ENCODE measurements at regions not wholly inside any gene's neighbourhood (a gene's known extent, or its start where the extent isn't known, plus 50 kb on each side); places are given as distances from the start of the nearest gene placed in this dataset.
A peak's percentile ranks its signal among the peaks of the same experiment; 100 is the strongest.
"Not testable (repeated sequence)": the region's sequence is repeated elsewhere in the genome, so short reads cannot be mapped to it uniquely, and the experiment has no call there.

DNA sequence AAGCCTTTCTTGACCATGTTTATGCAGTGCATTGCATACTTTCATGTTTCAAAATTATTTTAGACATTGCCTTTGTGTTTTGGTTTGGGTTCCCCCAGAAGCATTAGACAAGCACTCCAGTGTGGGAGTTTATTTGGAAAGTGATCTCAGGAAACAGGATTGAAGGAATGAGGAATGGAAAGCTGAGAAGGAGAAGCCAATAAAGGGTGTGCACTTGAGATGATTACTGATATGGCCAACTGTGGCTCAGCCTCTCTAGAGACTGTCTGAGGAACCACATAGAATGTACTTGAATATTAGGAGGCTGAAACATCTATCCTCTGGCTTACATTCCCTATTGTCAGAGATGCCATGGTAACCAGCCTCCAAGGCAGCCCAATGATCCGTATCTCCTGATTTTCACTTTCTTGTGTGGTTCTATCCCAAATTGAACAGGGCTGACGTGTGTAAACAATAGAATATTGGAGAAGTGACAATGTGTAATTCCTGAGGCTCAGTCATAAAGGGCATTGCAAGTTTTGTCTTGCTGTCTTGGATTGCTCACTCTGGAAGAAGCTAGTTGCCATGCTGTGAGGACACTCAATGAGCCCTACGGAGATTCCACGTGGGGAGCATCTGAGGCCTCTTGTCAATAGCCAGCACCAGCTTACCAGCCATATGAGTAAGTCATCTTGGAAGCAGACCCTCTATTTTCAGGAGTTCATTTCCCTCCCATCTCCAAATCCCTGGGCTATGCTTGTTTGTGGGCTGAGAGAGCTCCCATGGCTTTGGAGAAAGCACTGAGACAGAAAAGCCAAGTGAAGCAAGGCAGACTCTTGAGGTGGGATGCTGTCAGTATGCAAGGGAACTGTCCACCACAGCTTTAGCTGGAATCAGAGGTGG lies 84.7 kb downstream of the SCN11A start:
- DNase-seq (ENCODE audit: low read depth in 2 of 3, low spot score in 1 of 3) = no peak

DNA sequence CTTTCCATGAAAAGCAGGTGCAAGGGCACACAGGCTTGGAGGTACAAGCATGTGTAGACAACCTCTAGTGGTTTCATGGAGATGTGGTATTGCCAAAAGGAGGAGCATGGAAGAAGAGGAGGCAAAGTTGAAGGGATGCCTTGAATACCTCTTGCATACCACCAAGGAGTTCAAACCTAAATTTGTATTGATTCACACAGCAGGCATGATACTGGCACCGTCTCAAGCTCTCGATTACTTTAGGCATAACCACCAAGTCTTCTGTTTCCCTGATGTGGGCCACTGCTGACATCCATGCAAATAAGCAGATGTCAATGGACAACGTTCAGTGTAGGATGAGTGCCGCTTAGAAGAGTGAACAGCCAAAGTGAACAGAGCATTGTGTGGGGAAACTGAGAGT lies 87.1 kb downstream of the SCN11A start:
- DNase-seq (ENCODE audit: low read depth in 2 of 3, low spot score in 1 of 3) = no peak

GRCh38 chr3:38964204-38964603 lies 87.5 kb downstream of the SCN11A start:
- DNase-seq (ENCODE audit: low read depth in 2 of 3, low spot score in 1 of 3) = no peak

DNA sequence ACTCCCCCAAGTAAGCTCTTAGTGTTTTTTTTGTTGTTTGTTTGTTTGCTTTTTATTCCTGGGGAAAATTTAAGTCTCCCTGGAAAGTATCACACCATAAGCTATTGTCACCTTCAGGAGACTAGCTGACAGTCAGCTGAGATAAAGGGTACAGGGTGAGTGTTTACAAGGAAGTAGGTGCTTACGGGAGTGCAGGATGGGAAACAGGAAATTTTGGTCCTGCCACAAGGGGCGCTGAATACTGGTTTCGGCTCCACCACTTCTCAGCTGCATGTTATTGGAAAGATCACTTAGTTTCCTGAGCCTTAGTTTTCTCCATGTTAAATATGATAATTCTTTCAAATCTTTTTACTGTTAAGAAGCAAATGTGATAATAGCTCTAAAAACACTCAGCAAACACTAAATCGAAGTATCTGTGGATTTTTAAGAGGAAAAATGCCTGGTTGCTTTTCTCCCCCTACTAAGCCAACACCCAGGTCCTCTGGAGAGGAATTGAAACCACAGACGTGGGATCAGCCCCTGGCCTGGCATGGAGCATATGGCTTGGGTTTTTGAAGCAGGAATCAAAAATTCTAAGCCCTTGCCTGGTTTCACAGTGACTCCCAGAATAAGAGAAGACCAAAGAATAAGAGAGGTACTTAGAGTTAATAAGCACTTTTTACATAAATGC lies 90.7 kb downstream of the SCN11A start:
- DNase-seq (ENCODE audit: low read depth in 2 of 3, low spot score in 1 of 3) = peak in 1 of 3 donors; percentile 28

GRCh38 chr3:38960042-38960622 lies 91.6 kb downstream of the SCN11A start:
- DNase-seq (ENCODE audit: low read depth in 2 of 3, low spot score in 1 of 3) = no peak

DNA sequence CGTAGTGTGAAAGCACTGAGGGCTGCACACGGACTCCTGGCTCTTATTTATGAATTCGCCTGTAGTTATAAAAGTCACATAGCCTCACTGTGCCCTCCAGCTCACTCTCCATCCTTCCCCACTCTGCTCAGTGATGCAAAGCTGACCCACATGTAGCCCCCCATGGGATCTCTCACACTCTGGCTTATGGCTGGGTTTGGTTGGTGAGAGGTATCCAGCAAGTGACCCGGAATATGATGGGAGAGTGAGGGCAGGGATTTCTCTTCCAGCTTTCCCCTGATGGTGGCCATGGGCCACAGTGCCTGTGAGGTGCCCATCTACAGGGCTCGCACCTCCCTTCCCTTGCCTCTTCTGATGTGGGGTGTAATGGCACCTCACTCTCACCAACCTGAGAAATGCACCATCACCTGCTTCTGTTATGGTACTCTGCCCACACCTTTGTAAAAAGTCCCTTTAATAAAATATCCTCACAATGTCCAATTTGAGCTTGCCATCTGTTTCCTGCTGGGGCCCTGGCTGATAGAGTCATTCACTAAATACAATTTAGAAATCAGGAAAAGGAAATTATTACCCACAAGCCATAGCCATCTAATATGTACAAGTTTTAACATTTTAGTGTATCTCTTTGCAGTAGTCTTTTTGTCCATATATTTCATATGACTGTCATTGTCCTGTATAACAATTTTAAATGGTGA lies 93.6 kb downstream of the SCN11A start:
- no peak for DNase-seq (ENCODE audit: low read depth in 2 of 3, low spot score in 1 of 3)

DNA sequence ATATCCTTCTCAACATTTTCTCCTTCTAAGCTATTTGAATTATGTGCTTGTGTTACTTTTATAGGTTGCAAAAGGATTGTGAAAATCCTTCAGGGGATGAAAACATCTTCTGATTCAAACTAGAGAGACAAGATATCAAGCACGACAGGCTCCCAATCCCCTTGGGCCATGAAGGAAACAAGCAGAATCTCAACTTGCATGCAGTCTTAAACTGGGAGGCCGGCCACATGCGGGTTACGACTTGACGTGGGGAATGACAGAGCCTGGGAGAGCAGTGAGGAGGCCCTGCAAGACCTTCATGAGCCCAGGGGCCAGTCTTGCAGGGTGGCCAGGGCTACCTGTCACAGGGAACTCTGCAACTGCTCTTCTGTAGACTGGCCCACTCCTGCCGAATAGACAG lies 94.4 kb downstream of the SCN11A start:
- DNase-seq (ENCODE audit: low read depth in 2 of 3, low spot score in 1 of 3) = no peak

GRCh38 chr3:38952721-38953120 lies 99.0 kb downstream of the SCN11A start:
- DNase-seq (ENCODE audit: low read depth in 2 of 3, low spot score in 1 of 3) = no peak

DNA sequence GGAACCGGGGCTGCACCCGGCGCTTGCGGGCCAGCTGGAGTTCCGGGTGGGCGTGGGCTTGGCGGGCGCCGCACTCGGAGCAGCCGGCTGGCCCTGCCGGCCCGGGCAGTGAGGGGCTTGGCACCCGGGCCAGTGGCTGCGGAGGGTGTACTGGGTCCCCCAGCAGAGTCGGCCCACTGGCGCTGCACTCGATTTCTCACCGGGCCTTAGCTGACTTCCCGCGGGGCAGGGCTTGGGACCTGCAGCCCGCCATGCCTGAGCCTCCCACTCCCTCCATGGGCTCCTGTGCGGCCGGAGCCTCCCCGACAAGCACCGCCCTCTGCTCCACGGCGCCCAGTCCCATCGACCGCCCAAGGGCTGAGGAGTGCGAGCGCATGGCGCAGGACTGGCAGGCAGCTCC lies 100.6 kb downstream of the SCN11A start:
- not testable (repeated sequence) for DNase-seq (ENCODE audit: low read depth in 2 of 3, low spot score in 1 of 3)

- DNase-seq (ENCODE audit: low read depth in 2 of 3, low spot score in 1 of 3) = no peak
Measured at GRCh38 chr3:38950581-38950980, 101.2 kb downstream of the SCN11A start.

GRCh38 chr3:38949994-38950393 lies 101.8 kb downstream of the SCN11A start:
- no peak for DNase-seq (ENCODE audit: low read depth in 2 of 3, low spot score in 1 of 3)

DNA sequence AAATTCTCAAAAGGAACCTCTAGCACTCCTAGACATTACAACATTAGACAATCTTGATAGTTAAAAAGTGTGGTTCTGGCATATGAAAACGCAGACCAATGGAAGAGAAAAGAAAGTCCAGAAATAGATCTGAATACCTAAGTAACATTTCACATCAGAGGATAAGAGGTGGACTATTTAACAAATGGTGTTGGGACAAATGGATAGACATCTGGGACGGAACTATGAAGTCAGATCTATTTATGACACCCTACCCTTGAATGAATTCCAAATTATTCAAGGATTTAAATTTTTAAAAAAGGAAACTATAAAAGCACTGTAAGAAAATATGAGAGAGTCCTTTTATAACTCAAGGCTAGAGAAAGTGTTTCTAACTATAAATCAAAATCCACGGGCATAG lies 111.3 kb downstream of the SCN11A start:
- no peak for DNase-seq (ENCODE audit: low read depth in 2 of 3, low spot score in 1 of 3)

GRCh38 chr3:38925351-38925750 lies 109.3 kb upstream of the SCN10A start:
- DNase-seq (ENCODE audit: low read depth in 2 of 3, low spot score in 1 of 3) = no peak

DNA sequence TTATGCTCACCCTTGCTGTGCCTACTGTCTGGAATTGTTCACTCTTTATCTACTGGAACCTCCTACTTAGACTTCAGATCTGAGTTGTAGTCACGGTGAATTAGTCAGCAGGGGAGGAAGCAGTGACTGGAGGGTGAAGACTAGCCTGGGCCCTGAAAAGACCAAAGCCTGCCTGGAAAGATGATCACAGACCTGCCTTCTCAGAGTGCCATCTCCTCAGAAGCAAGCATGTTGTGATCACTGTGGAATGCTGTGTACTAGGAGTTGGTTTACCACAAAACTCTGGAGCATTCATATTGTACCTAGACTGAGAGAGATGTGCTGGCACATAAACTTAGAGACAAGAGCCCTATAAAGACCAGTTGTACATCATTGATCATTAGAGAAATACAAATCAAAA lies 100.7 kb upstream of the SCN10A start:
- DNase-seq (ENCODE audit: low read depth in 2 of 3, low spot score in 1 of 3) = no peak

GRCh38 chr3:38907426-38907825 lies 91.4 kb upstream of the SCN10A start:
- DNase-seq (ENCODE audit: low read depth in 2 of 3, low spot score in 1 of 3) = no peak

GRCh38 chr3:38890426-38890825 lies 74.4 kb upstream of the SCN10A start:
- DNase-seq (ENCODE audit: low read depth in 2 of 3, low spot score in 1 of 3) = no peak

- no peak for DNase-seq (ENCODE audit: low read depth in 2 of 3, low spot score in 1 of 3)
Measured at GRCh38 chr3:38878646-38879045, 62.6 kb upstream of the SCN10A start.

All from stimulated activated CD4-positive, alpha-beta T cell treated with anti-CD3 and anti-CD28 coated beads, Interleukin-12 subunit alpha, Interleukin-12 subunit beta, amount 100 ng/mL, for 48 hours (primary cell).